ENCODE measurements at regions not wholly inside any gene's neighbourhood (a gene's known extent, or its start where the extent isn't known, plus 50 kb on each side); places are given as distances from the start of the nearest gene placed in this dataset.

DNA sequence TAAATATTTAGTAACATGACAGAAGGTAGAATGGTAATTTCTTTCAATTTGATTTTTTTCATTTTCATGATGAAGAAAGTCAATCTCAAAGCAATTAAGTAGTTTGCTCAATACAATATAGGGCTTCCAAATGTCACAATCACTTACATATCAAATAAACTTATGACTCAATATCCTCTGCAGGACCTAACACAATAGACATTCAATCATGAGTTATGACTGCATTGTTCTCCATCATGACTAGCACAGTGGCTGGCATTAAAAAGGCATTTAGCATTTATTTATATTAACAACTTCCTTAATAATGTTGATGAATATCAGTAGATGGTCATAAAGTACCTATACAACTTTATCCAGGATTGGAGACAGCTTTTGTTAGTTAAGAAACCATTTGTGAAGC lies 1499.6 kb downstream of the EFNA5 start:
- TF ChIP-seq EZH2 (IDR thresholded peaks at IDR 0.05) = no peak
- TF ChIP-seq POLR2AphosphoS5 (IDR thresholded peaks at IDR 0.05; ENCODE audit: borderline replicate concordance, low read depth, low read length) = no peak

Data from SK-N-MC (cell line).